ENCODE measurements at regions not wholly inside any gene's neighbourhood (a gene's known extent, or its start where the extent isn't known, plus 50 kb on each side); places are given as distances from the start of the nearest gene placed in this dataset.

- Histone ChIP-seq H3K36me3 (ENCODE audit: control insufficient read depth, insufficient read depth, low read length) (no peaks in the 10 kb centered on the region), H3K4me3 (no peak overlapping the region), H3K27ac (ENCODE audit: extremely low read depth, low read depth, low read length) (no peak overlapping the region), H3K4me1 (replicated peaks in 1 of 2; ENCODE audit: control insufficient read depth in 2 of 2, insufficient read depth in 2 of 2, low read length in 2 of 2) (no peaks in the 10 kb centered on the region), H3K79me2 (ENCODE audit: control insufficient read depth, insufficient read depth, low read length) (no peaks in the 10 kb centered on the region), H3K27me3 (ENCODE audit: control insufficient read depth in 2 of 2, insufficient read depth in 2 of 2, low read length in 2 of 2) (no peaks in the 10 kb centered on the region), H4K20me1 (replicated peaks; ENCODE audit: control insufficient read depth, insufficient read depth, low read length) (no peaks in the 10 kb centered on the region), H3K4me2 (ENCODE audit: insufficient read depth, low read length) (no peak overlapping the region), H3K9me1 (ENCODE audit: control insufficient read depth, insufficient read depth, low read length) (no peaks in the 10 kb centered on the region), H2AFZ (ENCODE audit: low read depth, low read length) (no peak overlapping the region), H3K9ac (ENCODE audit: insufficient read depth in 1 of 2, low read depth in 2 of 2, low read length in 2 of 2) (no peak overlapping the region), H3K9me3 (replicated peaks; ENCODE audit: control insufficient read depth, insufficient read depth, low read depth, low read length) (no peaks in the 10 kb centered on the region)
- intact Hi-C loops (cut with micrococcal nuclease) = no loop called here
- no peak for ATAC-seq
- ChIA-PET CTCF (ENCODE audit: low intra/inter-chr PET ratio) (no interaction called here), POLR2A (no interaction called here)
- in situ Hi-C loops (cut with MboI) = no loop called here
- TF ChIP-seq ZNF316 (IDR thresholded peaks at IDR 0.05) (peak; percentile 22; the same call in 1 of the 2 replicates), KDM4B (IDR thresholded peaks at IDR 0.05; ENCODE audit: borderline replicate concordance in 2 of 2, low read depth in 1 of 2) (no peak), SREBF1 (IDR thresholded peaks at IDR 0.05; ENCODE audit: borderline replicate concordance, low read depth, low read length) (no peak), NFE2L1 (tag; IDR thresholded peaks at IDR 0.05; ENCODE audit: borderline replicate concordance, low read depth) (peak; percentile 38; the same call in 1 of the 2 replicates), MAFG (tag; conservative IDR thresholded peaks at IDR 0.05) (peak; percentile 37; the same call in 1 of the 2 replicates), GTF2A2 (tag; IDR thresholded peaks at IDR 0.05) (no peak)
- no TSS peak for BruUV-seq (replicated peaks)
- no peak for FAIRE-seq
- no peak for DNase-seq (ENCODE audit: extremely low read depth in 1 of 4, low spot score in 3 of 4)
These were observed 328.2 kb upstream of the MANEA start for GRCh38 chr6:95249175-95249574.

DNA sequence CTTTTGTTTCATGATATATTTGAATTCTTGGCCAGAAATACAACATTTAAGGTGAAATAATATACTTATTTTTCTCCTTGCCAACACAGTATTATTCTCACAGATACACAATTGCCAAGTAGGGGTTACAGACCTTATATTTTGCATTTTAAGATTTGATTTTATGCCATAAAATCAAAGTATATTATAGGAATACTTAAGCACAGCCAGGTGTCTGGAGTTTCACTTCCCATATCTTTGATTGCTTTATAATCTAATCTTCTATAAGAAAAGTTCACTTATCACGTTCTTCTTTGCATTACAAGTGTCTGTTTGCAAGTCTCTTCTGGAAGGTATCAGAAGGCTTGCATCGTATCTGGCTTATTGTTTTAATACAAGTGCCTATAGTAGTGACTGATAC, 327.7 kb upstream of the MANEA start:
- POLR2A ChIA-PET = no interaction called here
- H3K9me3 ChIP-seq (replicated peaks; ENCODE audit: control insufficient read depth, insufficient read depth, low read depth, low read length) = no peaks in the 10 kb centered on the region
- no peak overlapping the region for H3K27ac ChIP-seq (ENCODE audit: extremely low read depth, low read depth, low read length)
- TF ChIP-seq LARP7 (IDR thresholded peaks at IDR 0.05) (no peak), SRF (CRISPR knock-in tag; IDR thresholded peaks at IDR 0.05) (no peak), TSC22D4 (tag; IDR thresholded peaks at IDR 0.05) (no peak), SP1 (CRISPR knock-in tag; IDR thresholded peaks at IDR 0.05) (no peak), ZNF707 (CRISPR knock-in tag; conservative IDR thresholded peaks at IDR 0.05) (no peak)
- CTCF ChIA-PET (ENCODE audit: low intra/inter-chr PET ratio) = no interaction called here
- H3K9ac ChIP-seq (ENCODE audit: insufficient read depth in 1 of 2, low read depth in 2 of 2, low read length in 2 of 2) = no peak overlapping the region
- DNase-seq (ENCODE audit: extremely low read depth in 1 of 4, low spot score in 3 of 4) (no peak), FAIRE-seq (no peak), ATAC-seq (no peak)
- WGBS (ENCODE audit: insufficient coverage, low coverage, missing lambda C conversion rate) = 3% methylated on average over 2 of the region's 2 CpGs
- no TSS peak for BruUV-seq (replicated peaks)
- H4K20me1 ChIP-seq (replicated peaks; ENCODE audit: control insufficient read depth, insufficient read depth, low read length) = no peaks in the 10 kb centered on the region
- H3K4me3 ChIP-seq = no peak overlapping the region
- H3K79me2 ChIP-seq (ENCODE audit: control insufficient read depth, insufficient read depth, low read length) = no peaks in the 10 kb centered on the region
- no peaks in the 10 kb centered on the region for H3K36me3 ChIP-seq (ENCODE audit: control insufficient read depth, insufficient read depth, low read length)
- no peak overlapping the region for H2AFZ ChIP-seq (ENCODE audit: low read depth, low read length)
- intact Hi-C loops (cut with micrococcal nuclease) = no loop called here
- in situ Hi-C loops (cut with MboI) = no loop called here
- no peaks in the 10 kb centered on the region for H3K4me1 ChIP-seq (replicated peaks in 1 of 2; ENCODE audit: control insufficient read depth in 2 of 2, insufficient read depth in 2 of 2, low read length in 2 of 2)
- no peak overlapping the region for H3K4me2 ChIP-seq (ENCODE audit: insufficient read depth, low read length)
- H3K27me3 ChIP-seq (ENCODE audit: control insufficient read depth in 2 of 2, insufficient read depth in 2 of 2, low read length in 2 of 2) = no peaks in the 10 kb centered on the region
- no peaks in the 10 kb centered on the region for H3K9me1 ChIP-seq (ENCODE audit: control insufficient read depth, insufficient read depth, low read length)
